ENCODE measurements at regions not wholly inside any gene's neighbourhood (a gene's known extent, or its start where the extent isn't known, plus 50 kb on each side); places are given as distances from the start of the nearest gene placed in this dataset.

DNA sequence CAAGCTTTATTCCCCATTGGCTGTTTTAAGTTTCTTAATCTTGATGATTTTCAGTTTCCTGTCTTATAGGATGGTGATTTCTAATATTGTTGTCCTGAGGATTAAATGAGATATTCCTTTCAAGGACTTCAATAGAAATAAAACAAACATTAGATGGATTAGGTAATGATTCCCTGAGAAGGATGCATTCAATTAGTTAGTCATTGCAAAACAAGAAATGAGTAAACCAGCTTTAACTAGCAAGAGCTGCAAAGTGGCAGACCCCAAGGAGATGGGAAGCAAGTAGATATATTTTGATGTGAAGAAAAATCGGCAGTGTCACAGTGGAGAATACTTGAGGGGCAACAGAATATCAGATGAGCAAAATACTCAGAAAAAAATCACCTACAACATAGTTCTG, 849.1 kb downstream of the TUSC7 start:
- Histone ChIP-seq H3K36me3 (ENCODE audit: control insufficient read depth in 5 of 5, insufficient read depth in 5 of 5, low read length in 5 of 5) (no peaks in the 10 kb centered on the region), H3K4me3 (ENCODE audit: low read depth in 1 of 5, low read length in 5 of 5) (no peak overlapping the region), H3K27me3 (ENCODE audit: control insufficient read depth in 5 of 5, insufficient read depth in 4 of 5, low read length in 5 of 5) (no peaks in the 10 kb centered on the region), H3K4me1 (ENCODE audit: control insufficient read depth in 5 of 5, insufficient read depth in 5 of 5, low read length in 5 of 5) (no peaks in the 10 kb centered on the region), H3K9ac (ENCODE audit: low read length in 5 of 5) (no peak overlapping the region), H3K27ac (ENCODE audit: low read depth, low read length) (no peak overlapping the region), H3K9me3 (ENCODE audit: control insufficient read depth in 5 of 5, low read length in 5 of 5) (no peaks in the 10 kb centered on the region)

DNA sequence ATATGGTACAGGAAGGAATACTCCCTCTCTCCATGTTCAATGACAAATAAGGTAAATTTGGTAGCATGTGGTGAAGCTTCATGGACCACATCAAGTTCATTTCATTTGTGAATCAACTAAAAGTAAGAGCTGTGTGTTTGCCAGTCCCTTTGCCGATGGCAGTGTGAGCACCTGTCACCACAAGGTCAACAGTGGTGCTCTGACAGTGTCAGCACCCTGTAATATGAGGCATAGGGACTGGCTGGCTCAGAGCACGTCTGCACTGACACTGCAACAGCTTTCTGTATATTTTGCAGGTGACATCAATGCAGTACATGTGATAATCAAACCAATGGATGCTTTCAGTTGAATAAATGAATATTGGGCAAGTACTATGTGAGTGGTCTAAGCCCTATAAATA, 852.4 kb downstream of the TUSC7 start:
- Histone ChIP-seq H3K9ac (ENCODE audit: low read length in 5 of 5) (no peak overlapping the region), H3K36me3 (ENCODE audit: control insufficient read depth in 5 of 5, insufficient read depth in 5 of 5, low read length in 5 of 5) (no peaks in the 10 kb centered on the region), H3K27ac (ENCODE audit: low read depth, low read length) (no peak overlapping the region), H3K4me1 (ENCODE audit: control insufficient read depth in 5 of 5, insufficient read depth in 5 of 5, low read length in 5 of 5) (no peaks in the 10 kb centered on the region), H3K9me3 (ENCODE audit: control insufficient read depth in 5 of 5, low read length in 5 of 5) (no peaks in the 10 kb centered on the region), H3K27me3 (ENCODE audit: control insufficient read depth in 5 of 5, insufficient read depth in 4 of 5, low read length in 5 of 5) (no peaks in the 10 kb centered on the region), H3K4me3 (ENCODE audit: low read depth in 1 of 5, low read length in 5 of 5) (no peak overlapping the region)

DNA sequence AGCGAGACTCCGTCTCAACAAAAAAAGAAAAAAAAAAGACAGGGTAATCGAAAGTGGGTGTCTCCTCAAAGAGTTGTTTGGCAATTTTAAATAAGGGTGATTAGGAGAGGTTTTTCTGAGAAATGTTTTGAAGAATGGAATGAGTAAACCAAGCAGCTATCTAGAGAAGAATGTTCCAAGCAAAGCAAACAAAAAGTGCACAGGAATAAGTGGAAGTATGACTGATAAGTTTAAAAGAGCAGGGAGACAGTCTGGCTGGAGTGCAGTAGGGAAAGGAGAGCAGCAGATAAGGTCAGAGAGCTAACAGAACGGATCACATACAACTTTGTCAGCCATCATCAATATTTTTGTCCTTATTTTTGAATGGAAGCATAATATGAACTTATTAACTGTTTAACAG, 853.5 kb downstream of the TUSC7 start:
- no peak overlapping the region for H3K4me3 ChIP-seq (ENCODE audit: low read depth in 1 of 5, low read length in 5 of 5)
- H3K9me3 ChIP-seq (ENCODE audit: control insufficient read depth in 5 of 5, low read length in 5 of 5): no peaks in the 10 kb centered on the region
- no peaks in the 10 kb centered on the region for H3K27me3 ChIP-seq (ENCODE audit: control insufficient read depth in 5 of 5, insufficient read depth in 4 of 5, low read length in 5 of 5)
- no peaks in the 10 kb centered on the region for H3K4me1 ChIP-seq (ENCODE audit: control insufficient read depth in 5 of 5, insufficient read depth in 5 of 5, low read length in 5 of 5)
- H3K9ac ChIP-seq (ENCODE audit: low read length in 5 of 5): no peak overlapping the region
- H3K27ac ChIP-seq (ENCODE audit: low read depth, low read length): no peak overlapping the region
- no peaks in the 10 kb centered on the region for H3K36me3 ChIP-seq (ENCODE audit: control insufficient read depth in 5 of 5, insufficient read depth in 5 of 5, low read length in 5 of 5)

DNA sequence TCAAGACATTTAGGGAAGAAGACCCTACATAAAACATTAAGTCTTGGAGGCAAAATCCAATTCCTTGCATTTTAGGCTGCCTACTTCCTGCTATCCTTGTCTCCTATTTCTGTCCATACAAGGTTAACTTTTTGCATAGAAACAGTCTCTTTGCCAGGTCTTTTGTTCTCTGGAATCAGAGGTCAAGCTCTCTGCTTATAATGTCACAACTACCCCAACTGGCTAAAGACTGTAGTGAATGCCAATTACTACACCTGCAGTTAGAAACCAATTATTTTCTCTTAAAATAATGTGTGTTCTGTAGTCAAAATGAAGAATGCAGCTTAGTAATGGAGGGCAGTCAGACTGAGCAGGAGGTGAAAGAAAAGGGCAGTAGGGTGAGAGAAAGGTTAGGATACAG, 856.2 kb downstream of the TUSC7 start:
- H3K36me3 ChIP-seq (ENCODE audit: control insufficient read depth in 5 of 5, insufficient read depth in 5 of 5, low read length in 5 of 5): no peaks in the 10 kb centered on the region
- H3K27ac ChIP-seq (ENCODE audit: low read depth, low read length): no peak overlapping the region
- no peaks in the 10 kb centered on the region for H3K9me3 ChIP-seq (ENCODE audit: control insufficient read depth in 5 of 5, low read length in 5 of 5)
- H3K4me1 ChIP-seq (ENCODE audit: control insufficient read depth in 5 of 5, insufficient read depth in 5 of 5, low read length in 5 of 5): no peaks in the 10 kb centered on the region
- no peaks in the 10 kb centered on the region for H3K27me3 ChIP-seq (ENCODE audit: control insufficient read depth in 5 of 5, insufficient read depth in 4 of 5, low read length in 5 of 5)
- no peak overlapping the region for H3K9ac ChIP-seq (ENCODE audit: low read length in 5 of 5)
- H3K4me3 ChIP-seq (ENCODE audit: low read depth in 1 of 5, low read length in 5 of 5): no peak overlapping the region

DNA sequence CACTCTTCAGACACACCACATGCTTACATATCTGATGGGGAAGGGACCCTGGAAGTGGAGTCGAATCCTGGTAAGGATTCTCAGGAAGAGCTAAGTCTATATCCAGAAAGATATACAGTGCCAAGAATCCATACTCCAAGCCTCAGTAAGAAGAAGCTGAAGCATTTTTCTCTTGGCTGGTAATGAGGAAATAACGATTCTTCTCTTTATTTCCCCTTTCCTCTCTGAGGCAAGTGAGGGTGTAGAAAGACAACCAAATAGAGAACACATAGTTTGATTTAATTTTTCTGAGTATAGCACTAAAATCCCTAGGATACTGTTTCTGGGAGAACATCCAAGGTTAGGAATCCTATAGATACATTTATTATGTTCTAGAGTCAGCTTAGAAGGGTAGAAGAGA, 857.3 kb downstream of the TUSC7 start:
- Histone ChIP-seq H3K4me1 (ENCODE audit: control insufficient read depth in 5 of 5, insufficient read depth in 5 of 5, low read length in 5 of 5) (no peaks in the 10 kb centered on the region), H3K27me3 (ENCODE audit: control insufficient read depth in 5 of 5, insufficient read depth in 4 of 5, low read length in 5 of 5) (no peaks in the 10 kb centered on the region), H3K9ac (ENCODE audit: low read length in 5 of 5) (no peak overlapping the region), H3K27ac (ENCODE audit: low read depth, low read length) (no peak overlapping the region), H3K36me3 (ENCODE audit: control insufficient read depth in 5 of 5, insufficient read depth in 5 of 5, low read length in 5 of 5) (no peaks in the 10 kb centered on the region), H3K9me3 (ENCODE audit: control insufficient read depth in 5 of 5, low read length in 5 of 5) (no peaks in the 10 kb centered on the region), H3K4me3 (ENCODE audit: low read depth in 1 of 5, low read length in 5 of 5) (no peak overlapping the region)

DNA sequence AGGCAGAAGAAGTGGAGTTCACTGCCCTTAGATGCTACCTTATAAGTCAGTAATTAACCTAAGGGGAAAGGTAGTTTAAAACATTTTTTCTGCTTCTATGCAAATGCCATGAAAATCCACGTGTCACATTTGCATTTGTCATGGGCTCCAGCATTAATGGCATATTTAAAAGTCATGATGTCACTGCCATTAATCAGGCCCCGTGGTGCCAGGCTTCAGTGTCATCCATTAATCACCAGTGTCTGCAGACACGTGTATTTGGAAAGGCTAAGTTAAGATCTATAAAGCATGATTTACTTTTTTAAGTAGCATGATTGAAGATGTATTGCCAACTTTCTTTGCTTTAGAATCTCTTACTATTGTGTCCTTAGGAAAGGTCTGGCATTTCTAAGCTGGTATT, 857.8 kb downstream of the TUSC7 start:
- no peak overlapping the region for H3K9ac ChIP-seq (ENCODE audit: low read length in 5 of 5)
- H3K4me1 ChIP-seq (ENCODE audit: control insufficient read depth in 5 of 5, insufficient read depth in 5 of 5, low read length in 5 of 5): no peaks in the 10 kb centered on the region
- no peaks in the 10 kb centered on the region for H3K9me3 ChIP-seq (ENCODE audit: control insufficient read depth in 5 of 5, low read length in 5 of 5)
- H3K4me3 ChIP-seq (ENCODE audit: low read depth in 1 of 5, low read length in 5 of 5): no peak overlapping the region
- H3K36me3 ChIP-seq (ENCODE audit: control insufficient read depth in 5 of 5, insufficient read depth in 5 of 5, low read length in 5 of 5): no peaks in the 10 kb centered on the region
- H3K27ac ChIP-seq (ENCODE audit: low read depth, low read length): no peak overlapping the region
- no peaks in the 10 kb centered on the region for H3K27me3 ChIP-seq (ENCODE audit: control insufficient read depth in 5 of 5, insufficient read depth in 4 of 5, low read length in 5 of 5)

DNA sequence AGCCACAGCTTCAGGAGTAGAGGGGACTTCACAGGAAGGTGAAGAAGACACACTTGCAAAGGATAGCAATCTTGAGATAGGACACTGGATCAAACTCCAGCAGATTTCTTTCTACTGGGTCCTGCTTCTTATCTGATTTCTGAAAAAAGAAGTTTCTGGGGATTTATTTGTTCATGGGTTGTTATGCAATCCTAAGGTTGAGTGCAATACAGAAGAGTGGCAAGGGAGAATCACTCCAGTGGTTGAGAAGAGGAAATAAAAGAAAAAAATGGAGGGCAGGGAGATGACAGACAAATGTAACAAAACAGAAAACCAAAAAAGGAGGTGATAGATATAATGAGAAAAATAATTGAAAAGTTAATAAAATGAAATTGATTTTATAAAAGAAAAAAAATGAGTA, 858.3 kb downstream of the TUSC7 start:
- no peaks in the 10 kb centered on the region for H3K9me3 ChIP-seq (ENCODE audit: control insufficient read depth in 5 of 5, low read length in 5 of 5)

DNA sequence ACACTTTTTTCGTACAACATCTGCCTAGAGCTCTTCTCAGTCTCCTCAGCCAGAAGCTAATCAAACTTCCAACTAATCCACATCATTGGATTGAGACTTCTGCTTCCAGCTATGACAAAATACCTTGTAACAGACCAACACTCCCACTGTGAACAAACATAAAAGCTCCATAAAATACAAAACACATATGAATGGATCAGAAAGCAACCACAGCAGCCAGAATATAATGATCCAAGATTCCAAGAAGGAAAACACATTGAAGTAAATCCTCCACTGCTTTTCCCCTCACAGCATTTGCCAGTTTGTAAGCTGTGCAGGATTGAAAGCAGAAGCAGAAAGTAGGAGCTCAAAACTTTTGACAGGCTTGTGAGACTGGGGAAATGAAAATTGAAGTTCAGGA, 863.2 kb downstream of the TUSC7 start:
- Histone ChIP-seq H3K9me3 (ENCODE audit: control insufficient read depth in 5 of 5, low read length in 5 of 5) (no peaks in the 10 kb centered on the region), H3K36me3 (ENCODE audit: control insufficient read depth in 5 of 5, insufficient read depth in 5 of 5, low read length in 5 of 5) (no peaks in the 10 kb centered on the region), H3K27ac (ENCODE audit: low read depth, low read length) (no peak overlapping the region), H3K4me1 (ENCODE audit: control insufficient read depth in 5 of 5, insufficient read depth in 5 of 5, low read length in 5 of 5) (no peaks in the 10 kb centered on the region), H3K4me3 (ENCODE audit: low read depth in 1 of 5, low read length in 5 of 5) (no peak overlapping the region), H3K9ac (ENCODE audit: low read length in 5 of 5) (no peak overlapping the region), H3K27me3 (ENCODE audit: control insufficient read depth in 5 of 5, insufficient read depth in 4 of 5, low read length in 5 of 5) (no peaks in the 10 kb centered on the region)

More for the DNA sequence above, 858.3 kb downstream of the TUSC7 start:
- Histone ChIP-seq H3K27me3 (ENCODE audit: control insufficient read depth in 5 of 5, insufficient read depth in 4 of 5, low read length in 5 of 5) (no peaks in the 10 kb centered on the region), H3K4me1 (ENCODE audit: control insufficient read depth in 5 of 5, insufficient read depth in 5 of 5, low read length in 5 of 5) (no peaks in the 10 kb centered on the region), H3K27ac (ENCODE audit: low read depth, low read length) (no peak overlapping the region), H3K36me3 (ENCODE audit: control insufficient read depth in 5 of 5, insufficient read depth in 5 of 5, low read length in 5 of 5) (no peaks in the 10 kb centered on the region), H3K9ac (ENCODE audit: low read length in 5 of 5) (no peak overlapping the region), H3K4me3 (ENCODE audit: low read depth in 1 of 5, low read length in 5 of 5) (no peak overlapping the region)

DNA sequence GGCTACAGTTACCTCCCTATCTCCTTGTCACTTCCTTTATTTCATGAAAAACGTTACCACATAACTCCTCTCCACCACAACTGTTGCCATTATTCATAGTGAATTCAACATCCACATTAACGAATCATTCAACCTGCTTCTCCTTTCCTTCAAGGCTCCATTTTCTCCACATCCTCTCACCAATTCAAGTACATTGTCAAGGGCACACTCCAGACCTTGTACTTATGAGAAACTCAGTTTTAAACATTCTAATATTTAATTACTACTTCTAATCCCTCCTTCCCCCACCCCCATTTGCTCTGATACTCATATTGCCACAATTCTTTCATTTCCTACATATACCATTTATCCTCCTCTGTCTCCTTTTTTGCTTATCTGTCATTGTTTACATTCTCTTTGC, 871.2 kb downstream of the TUSC7 start:
- Histone ChIP-seq H3K27ac (ENCODE audit: low read depth, low read length) (no peak overlapping the region), H3K36me3 (ENCODE audit: control insufficient read depth in 5 of 5, insufficient read depth in 5 of 5, low read length in 5 of 5) (no peaks in the 10 kb centered on the region), H3K9ac (ENCODE audit: low read length in 5 of 5) (no peak overlapping the region), H3K4me3 (ENCODE audit: low read depth in 1 of 5, low read length in 5 of 5) (no peak overlapping the region), H3K9me3 (ENCODE audit: control insufficient read depth in 5 of 5, low read length in 5 of 5) (no peaks in the 10 kb centered on the region), H3K27me3 (ENCODE audit: control insufficient read depth in 5 of 5, insufficient read depth in 4 of 5, low read length in 5 of 5) (no peaks in the 10 kb centered on the region), H3K4me1 (ENCODE audit: control insufficient read depth in 5 of 5, insufficient read depth in 5 of 5, low read length in 5 of 5) (no peaks in the 10 kb centered on the region)

DNA sequence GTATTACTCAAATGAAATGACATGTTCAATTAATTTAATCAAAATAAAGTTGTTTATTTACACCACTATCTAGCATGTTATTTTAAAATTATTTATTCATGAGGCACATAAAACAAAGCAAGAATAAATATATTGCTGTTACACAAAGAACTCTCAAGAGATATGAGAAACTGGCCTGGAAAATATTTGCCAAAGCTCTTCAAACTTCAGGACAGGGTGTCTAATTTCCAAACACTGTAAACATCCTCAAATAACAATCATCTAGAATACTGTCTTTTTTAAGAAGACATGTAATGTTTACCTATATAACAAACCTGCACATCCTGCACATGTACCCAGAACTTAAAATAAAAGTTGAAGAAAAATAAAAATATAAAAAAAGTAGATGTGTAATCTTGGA, 876.6 kb downstream of the TUSC7 start:
- no peaks in the 10 kb centered on the region for H3K4me1 ChIP-seq (ENCODE audit: control insufficient read depth in 5 of 5, insufficient read depth in 5 of 5, low read length in 5 of 5)
- H3K27ac ChIP-seq (ENCODE audit: low read depth, low read length): no peak overlapping the region
- no peaks in the 10 kb centered on the region for H3K36me3 ChIP-seq (ENCODE audit: control insufficient read depth in 5 of 5, insufficient read depth in 5 of 5, low read length in 5 of 5)
- H3K9ac ChIP-seq (ENCODE audit: low read length in 5 of 5): no peak overlapping the region
- H3K9me3 ChIP-seq (ENCODE audit: control insufficient read depth in 5 of 5, low read length in 5 of 5): no peaks in the 10 kb centered on the region
- H3K27me3 ChIP-seq (ENCODE audit: control insufficient read depth in 5 of 5, insufficient read depth in 4 of 5, low read length in 5 of 5): no peaks in the 10 kb centered on the region
- H3K4me3 ChIP-seq (ENCODE audit: low read depth in 1 of 5, low read length in 5 of 5): no peak overlapping the region

DNA sequence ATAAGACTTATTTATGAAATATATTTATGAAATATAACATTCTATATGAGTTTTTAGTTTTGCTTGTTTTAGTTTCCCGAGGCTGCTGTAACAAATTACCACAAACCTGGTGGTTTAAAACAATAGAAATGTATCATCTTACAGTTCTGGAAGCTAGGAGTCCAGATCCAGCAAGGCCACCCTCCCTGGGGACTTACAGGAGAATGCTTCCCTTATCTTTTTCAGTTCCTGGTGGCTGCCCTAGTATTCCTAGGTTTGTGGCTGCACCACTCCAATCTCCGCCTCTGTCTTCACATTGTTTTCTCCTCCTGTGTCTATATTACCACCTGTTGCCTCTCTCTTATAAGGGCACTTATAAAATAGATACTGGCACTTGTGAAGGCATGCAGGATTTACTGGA, 877.8 kb downstream of the TUSC7 start:
- no peak overlapping the region for H3K9ac ChIP-seq (ENCODE audit: low read length in 5 of 5)
- no peaks in the 10 kb centered on the region for H3K4me1 ChIP-seq (ENCODE audit: control insufficient read depth in 5 of 5, insufficient read depth in 5 of 5, low read length in 5 of 5)
- H3K36me3 ChIP-seq (ENCODE audit: control insufficient read depth in 5 of 5, insufficient read depth in 5 of 5, low read length in 5 of 5): no peaks in the 10 kb centered on the region
- H3K4me3 ChIP-seq (ENCODE audit: low read depth in 1 of 5, low read length in 5 of 5): no peak overlapping the region
- no peaks in the 10 kb centered on the region for H3K27me3 ChIP-seq (ENCODE audit: control insufficient read depth in 5 of 5, insufficient read depth in 4 of 5, low read length in 5 of 5)
- H3K9me3 ChIP-seq (ENCODE audit: control insufficient read depth in 5 of 5, low read length in 5 of 5): no peaks in the 10 kb centered on the region
- H3K27ac ChIP-seq (ENCODE audit: low read depth, low read length): no peak overlapping the region

Data from subcutaneous abdominal adipose tissue (tissue), 5 donors.